WTC11 (cell line): ENCODE measurements at regions not wholly inside any gene's neighbourhood (a gene's known extent, or its start where the extent isn't known, plus 50 kb on each side); places are given as distances from the start of the nearest gene placed in this dataset.

Experiments used
- E2F5 ChIP-seq: sonication (generic); formaldehyde crosslinking; IDR thresholded peaks from 2 replicates; pipeline ENCODE4 v1.8.1; 2022; ENCODE audit warnings: mild to moderate bottlenecking, moderate library complexity, missing genetic modification reagents
- MYBL2 ChIP-seq: sonication (generic); formaldehyde crosslinking; IDR thresholded peaks from 2 replicates; pipeline ENCODE4 v1.8.1; 2023; ENCODE audit warnings: mild to moderate bottlenecking, moderate library complexity, missing genetic modification reagents
- NFYB ChIP-seq: sonication (generic); formaldehyde crosslinking; conservative IDR thresholded peaks from 2 replicates; pipeline ENCODE4 v1.8.0; 2022; ENCODE audit warnings: low read depth, missing genetic modification reagents
- NR2C2 ChIP-seq: sonication (generic); formaldehyde crosslinking; IDR thresholded peaks from 2 replicates; pipeline ENCODE4 v1.8.0; 2022; ENCODE audit warnings: mild to moderate bottlenecking, missing genetic modification reagents
- SP1 ChIP-seq: sonication (generic); formaldehyde crosslinking; conservative IDR thresholded peaks from 2 replicates; pipeline ENCODE4 v1.8.1; 2022; ENCODE audit warnings: missing genetic modification reagents
- TEAD4 ChIP-seq: sonication (generic); formaldehyde crosslinking; IDR thresholded peaks from 2 replicates; pipeline ENCODE4 v1.8.0; 2022; ENCODE audit warnings: mild to moderate bottlenecking, missing genetic modification reagents
- USF2 ChIP-seq: sonication (generic); formaldehyde crosslinking; IDR thresholded peaks from 2 replicates; pipeline ENCODE4 v1.8.1; 2023; ENCODE audit warnings: mild to moderate bottlenecking, missing genetic modification reagents, moderate library complexity
- TF ChIP-seq, protein P1 (sequence below): fragments of 200-600 bp; IDR thresholded peaks from 2 replicates; pipeline ENCODE4 v1.8.0; 2022; ENCODE audit warnings: antibody characterized with exemption
- TF ChIP-seq, protein P2 (sequence below): sonication (generic); formaldehyde crosslinking; IDR thresholded peaks from 2 replicates; pipeline ENCODE4 v1.8.0; 2022; ENCODE audit warnings: mild to moderate bottlenecking, missing genetic modification reagents

DNA sequence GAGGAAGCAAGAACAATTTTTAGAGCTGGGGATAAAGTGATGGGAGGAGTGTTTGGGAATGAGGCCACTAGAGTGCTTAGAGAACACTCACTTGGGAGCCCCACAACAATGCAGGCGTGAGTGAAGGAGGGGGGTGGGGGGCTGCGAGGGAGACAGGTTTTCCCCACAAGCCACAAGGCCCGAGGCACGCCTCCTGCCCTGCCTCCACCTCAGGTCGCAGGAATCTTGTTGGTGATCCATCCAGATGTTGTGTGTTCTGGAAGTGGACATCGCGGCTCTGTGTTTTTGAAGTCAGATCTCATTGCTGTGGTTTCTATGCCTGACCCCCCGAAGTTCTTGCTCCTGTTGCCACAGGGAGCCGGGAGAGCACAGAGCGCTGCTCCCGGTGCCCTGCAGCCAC lies 178.0 kb upstream of the BMPER start:
- TF ChIP-seq E2F5 (CRISPR knock-in tag) (no peak), NFYB (CRISPR knock-in tag) (no peak), USF2 (CRISPR knock-in tag) (no peak), NR2C2 (CRISPR knock-in tag) (no peak), SP1 (no peak), TEAD4 (CRISPR knock-in tag) (no peak), MYBL2 (no peak)
- TF ChIP-seq, protein P1, sequence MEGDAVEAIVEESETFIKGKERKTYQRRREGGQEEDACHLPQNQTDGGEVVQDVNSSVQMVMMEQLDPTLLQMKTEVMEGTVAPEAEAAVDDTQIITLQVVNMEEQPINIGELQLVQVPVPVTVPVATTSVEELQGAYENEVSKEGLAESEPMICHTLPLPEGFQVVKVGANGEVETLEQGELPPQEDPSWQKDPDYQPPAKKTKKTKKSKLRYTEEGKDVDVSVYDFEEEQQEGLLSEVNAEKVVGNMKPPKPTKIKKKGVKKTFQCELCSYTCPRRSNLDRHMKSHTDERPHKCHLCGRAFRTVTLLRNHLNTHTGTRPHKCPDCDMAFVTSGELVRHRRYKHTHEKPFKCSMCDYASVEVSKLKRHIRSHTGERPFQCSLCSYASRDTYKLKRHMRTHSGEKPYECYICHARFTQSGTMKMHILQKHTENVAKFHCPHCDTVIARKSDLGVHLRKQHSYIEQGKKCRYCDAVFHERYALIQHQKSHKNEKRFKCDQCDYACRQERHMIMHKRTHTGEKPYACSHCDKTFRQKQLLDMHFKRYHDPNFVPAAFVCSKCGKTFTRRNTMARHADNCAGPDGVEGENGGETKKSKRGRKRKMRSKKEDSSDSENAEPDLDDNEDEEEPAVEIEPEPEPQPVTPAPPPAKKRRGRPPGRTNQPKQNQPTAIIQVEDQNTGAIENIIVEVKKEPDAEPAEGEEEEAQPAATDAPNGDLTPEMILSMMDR = no peak
- TF ChIP-seq, protein P2, sequence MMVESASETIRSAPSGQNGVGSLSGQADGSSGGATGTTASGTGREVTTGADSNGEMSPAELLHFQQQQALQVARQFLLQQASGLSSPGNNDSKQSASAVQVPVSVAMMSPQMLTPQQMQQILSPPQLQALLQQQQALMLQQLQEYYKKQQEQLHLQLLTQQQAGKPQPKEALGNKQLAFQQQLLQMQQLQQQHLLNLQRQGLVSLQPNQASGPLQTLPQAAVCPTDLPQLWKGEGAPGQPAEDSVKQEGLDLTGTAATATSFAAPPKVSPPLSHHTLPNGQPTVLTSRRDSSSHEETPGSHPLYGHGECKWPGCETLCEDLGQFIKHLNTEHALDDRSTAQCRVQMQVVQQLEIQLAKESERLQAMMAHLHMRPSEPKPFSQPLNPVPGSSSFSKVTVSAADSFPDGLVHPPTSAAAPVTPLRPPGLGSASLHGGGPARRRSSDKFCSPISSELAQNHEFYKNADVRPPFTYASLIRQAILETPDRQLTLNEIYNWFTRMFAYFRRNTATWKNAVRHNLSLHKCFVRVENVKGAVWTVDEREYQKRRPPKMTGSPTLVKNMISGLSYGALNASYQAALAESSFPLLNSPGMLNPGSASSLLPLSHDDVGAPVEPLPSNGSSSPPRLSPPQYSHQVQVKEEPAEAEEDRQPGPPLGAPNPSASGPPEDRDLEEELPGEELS (CRISPR knock-in tag) = no peak
